ENCODE measurements at regions not wholly inside any gene's neighbourhood (a gene's known extent, or its start where the extent isn't known, plus 50 kb on each side); places are given as distances from the start of the nearest gene placed in this dataset.
"Not testable (repeated sequence)": the region's sequence is repeated elsewhere in the genome, so short reads cannot be mapped to it uniquely, and the experiment has no call there.

DNA sequence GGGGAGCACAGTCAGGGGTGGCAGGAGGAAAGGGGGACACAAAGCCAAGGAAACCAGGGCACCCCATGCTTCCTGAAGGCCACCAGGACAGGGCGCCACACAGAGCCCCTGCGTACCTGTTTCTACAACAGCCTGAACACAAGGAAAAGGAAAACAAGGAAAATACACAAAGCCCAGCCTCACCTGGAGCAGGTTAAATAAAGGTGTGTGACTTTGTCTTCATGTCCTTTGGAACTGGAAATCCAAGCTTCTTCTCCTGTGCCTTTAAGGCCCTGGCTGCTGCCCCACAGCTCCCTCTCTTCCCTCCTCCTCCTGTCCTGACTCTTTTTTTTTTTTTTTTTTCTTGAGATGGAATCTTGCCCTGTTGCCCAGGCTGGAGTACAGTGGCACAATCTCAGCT lies 70.0 kb downstream of the ART5 start:
- POLR2A ChIA-PET, CTCF ChIA-PET: not testable (repeated sequence)

DNA sequence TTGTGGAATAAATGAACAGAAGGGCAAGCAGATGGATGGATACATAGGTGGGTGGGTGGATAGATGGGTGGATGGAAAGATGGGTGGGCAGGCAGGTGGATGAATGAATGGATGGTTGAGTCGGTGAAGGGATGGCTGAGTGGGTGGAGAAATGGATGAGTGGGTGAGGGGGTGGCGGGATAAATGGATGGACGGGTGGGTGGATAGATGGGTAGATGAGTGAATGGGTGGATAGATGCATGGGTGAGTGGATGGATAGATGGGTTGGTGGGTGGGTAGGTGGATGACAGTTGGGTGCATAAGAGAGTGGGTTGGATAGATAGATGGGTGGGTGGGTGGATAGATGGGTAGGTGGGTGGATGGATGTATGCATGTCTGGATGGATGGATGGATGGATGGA lies 76.0 kb downstream of the ART5 start:
- DNase-seq; H3K27ac ChIP-seq (ENCODE audit: insufficient read depth in 1 of 2, low read depth in 1 of 2, low read length in 2 of 2, poor library complexity in 1 of 2, severe bottlenecking in 2 of 2); H3K4me3 ChIP-seq (ENCODE audit: control insufficient read depth in 1 of 7, extremely low read depth in 1 of 7, insufficient read depth in 4 of 7, low read depth in 2 of 7, low read length in 6 of 7); H3K4me1 ChIP-seq (ENCODE audit: control extremely low read depth in 1 of 4, control insufficient read depth in 4 of 4, insufficient read depth in 4 of 4, low read length in 3 of 4); CTCF ChIA-PET; H3K9me3 ChIP-seq (ENCODE audit: control extremely low read depth in 1 of 5, control insufficient read depth in 4 of 5, insufficient read depth in 2 of 5, low read depth in 1 of 5, low read length in 4 of 5); H3K27me3 ChIP-seq (replicated peaks in 2 of 5; ENCODE audit: control insufficient read depth in 4 of 5, insufficient read depth in 5 of 5, low read length in 4 of 5); H3K36me3 ChIP-seq (ENCODE audit: control insufficient read depth in 4 of 4, insufficient read depth in 4 of 4, low read length in 3 of 4); POLR2A ChIA-PET: not testable (repeated sequence)
- 100% methylated on average over 3 of the region's 3 CpGs for WGBS (ENCODE audit: insufficient coverage)

More for the DNA sequence above, 70.0 kb downstream of the ART5 start:
- H3K9me3 ChIP-seq (ENCODE audit: control extremely low read depth in 1 of 5, control insufficient read depth in 4 of 5, insufficient read depth in 2 of 5, low read depth in 1 of 5, low read length in 4 of 5); H3K36me3 ChIP-seq (ENCODE audit: control insufficient read depth in 4 of 4, insufficient read depth in 4 of 4, low read length in 3 of 4); H3K27me3 ChIP-seq (replicated peaks in 2 of 5; ENCODE audit: control insufficient read depth in 4 of 5, insufficient read depth in 5 of 5, low read length in 4 of 5); H3K27ac ChIP-seq (ENCODE audit: insufficient read depth in 1 of 2, low read depth in 1 of 2, low read length in 2 of 2, poor library complexity in 1 of 2, severe bottlenecking in 2 of 2); H3K4me1 ChIP-seq (ENCODE audit: control extremely low read depth in 1 of 4, control insufficient read depth in 4 of 4, insufficient read depth in 4 of 4, low read length in 3 of 4); DNase-seq; H3K4me3 ChIP-seq (ENCODE audit: control insufficient read depth in 1 of 7, extremely low read depth in 1 of 7, insufficient read depth in 4 of 7, low read depth in 2 of 7, low read length in 6 of 7): not testable (repeated sequence)
- WGBS (ENCODE audit: insufficient coverage) = 92% methylated on average over 2 of the region's 2 CpGs

DNA sequence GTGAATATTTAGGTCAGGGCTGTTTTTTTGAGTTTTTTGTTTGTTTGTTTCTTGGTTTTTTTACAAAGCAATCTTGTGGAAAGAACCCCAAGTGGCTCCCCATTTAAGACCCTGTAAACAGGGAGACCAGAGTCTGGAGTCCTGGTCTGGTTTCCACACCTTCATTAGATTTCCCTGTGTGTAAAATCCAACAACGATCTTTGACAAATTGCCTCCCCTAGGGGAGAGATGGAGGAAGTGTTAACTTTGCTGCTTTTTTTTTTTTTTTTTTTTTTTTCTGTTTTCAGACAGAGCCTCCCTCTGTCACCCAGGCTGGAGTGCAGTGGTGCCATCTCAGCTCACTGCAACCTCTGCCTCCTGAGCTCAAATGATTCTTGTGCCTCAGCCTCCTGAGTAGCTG lies 77.4 kb downstream of the ART5 start:
- H3K36me3 ChIP-seq (ENCODE audit: control insufficient read depth in 4 of 4, insufficient read depth in 4 of 4, low read length in 3 of 4); H3K27me3 ChIP-seq (replicated peaks in 2 of 5; ENCODE audit: control insufficient read depth in 4 of 5, insufficient read depth in 5 of 5, low read length in 4 of 5); CTCF ChIA-PET; POLR2A ChIA-PET; H3K4me1 ChIP-seq (ENCODE audit: control extremely low read depth in 1 of 4, control insufficient read depth in 4 of 4, insufficient read depth in 4 of 4, low read length in 3 of 4); H3K27ac ChIP-seq (ENCODE audit: insufficient read depth in 1 of 2, low read depth in 1 of 2, low read length in 2 of 2, poor library complexity in 1 of 2, severe bottlenecking in 2 of 2); H3K4me3 ChIP-seq (ENCODE audit: control insufficient read depth in 1 of 7, extremely low read depth in 1 of 7, insufficient read depth in 4 of 7, low read depth in 2 of 7, low read length in 6 of 7); H3K9me3 ChIP-seq (ENCODE audit: control extremely low read depth in 1 of 5, control insufficient read depth in 4 of 5, insufficient read depth in 2 of 5, low read depth in 1 of 5, low read length in 4 of 5): not testable (repeated sequence)
- DNase-seq = peak; percentile 14 to 26 (median 21)
- WGBS (ENCODE audit: insufficient coverage) = no CpG with 5 or more reads among the region's 1 CpG

DNA sequence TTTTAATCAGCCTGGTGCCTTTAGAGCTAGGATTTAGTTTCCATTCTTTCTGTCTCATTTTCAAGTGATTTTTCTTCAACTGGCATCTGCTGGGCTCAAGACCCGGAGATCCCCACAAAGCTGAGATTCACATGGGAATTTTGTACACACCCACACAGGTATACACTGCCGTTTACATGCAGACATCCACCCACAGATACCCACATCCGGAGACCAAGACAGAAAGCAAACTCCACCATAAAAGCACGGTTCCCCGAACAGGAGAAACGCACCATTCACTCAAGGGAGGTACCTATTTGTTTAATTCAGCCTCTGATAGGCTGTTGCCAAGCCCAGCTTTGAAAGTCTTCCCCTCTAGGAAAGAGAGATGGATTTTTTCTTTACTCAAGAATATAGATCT lies 87.2 kb downstream of the ART5 start:
- 83% methylated on average over 1 of the region's 6 CpGs for WGBS (ENCODE audit: insufficient coverage)
- not testable (repeated sequence) for H3K4me3 ChIP-seq (ENCODE audit: control insufficient read depth in 1 of 7, extremely low read depth in 1 of 7, insufficient read depth in 4 of 7, low read depth in 2 of 7, low read length in 6 of 7)

DNA sequence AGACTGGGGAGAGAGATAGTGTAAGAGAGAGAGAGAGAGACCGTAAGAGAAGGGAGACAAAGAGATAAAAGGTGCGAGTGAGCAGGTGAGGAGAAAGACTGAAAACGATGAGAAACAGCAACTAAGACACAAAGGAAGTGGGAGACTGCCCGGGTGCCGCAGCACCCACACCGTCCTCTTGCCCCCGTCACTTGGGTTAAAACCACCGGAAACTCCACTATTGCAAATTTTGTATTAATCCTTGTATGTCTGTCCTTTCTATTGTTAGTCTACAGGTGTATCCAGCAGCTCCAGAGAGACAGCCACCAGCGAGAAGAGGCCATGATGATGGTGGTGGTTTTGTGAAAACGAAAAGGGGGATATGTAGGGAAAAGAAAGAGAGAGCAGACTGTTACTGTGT lies 96.8 kb downstream of the ART5 start:
- WGBS (ENCODE audit: insufficient coverage) = 88% methylated on average over 7 of the region's 10 CpGs
- DNase-seq; CTCF ChIA-PET; H3K9me3 ChIP-seq (ENCODE audit: control extremely low read depth in 1 of 5, control insufficient read depth in 4 of 5, insufficient read depth in 2 of 5, low read depth in 1 of 5, low read length in 4 of 5); POLR2A ChIA-PET; H3K27ac ChIP-seq (ENCODE audit: insufficient read depth in 1 of 2, low read depth in 1 of 2, low read length in 2 of 2, poor library complexity in 1 of 2, severe bottlenecking in 2 of 2); H3K36me3 ChIP-seq (ENCODE audit: control insufficient read depth in 4 of 4, insufficient read depth in 4 of 4, low read length in 3 of 4); H3K27me3 ChIP-seq (replicated peaks in 2 of 5; ENCODE audit: control insufficient read depth in 4 of 5, insufficient read depth in 5 of 5, low read length in 4 of 5); H3K4me3 ChIP-seq (ENCODE audit: control insufficient read depth in 1 of 7, extremely low read depth in 1 of 7, insufficient read depth in 4 of 7, low read depth in 2 of 7, low read length in 6 of 7); H3K4me1 ChIP-seq (ENCODE audit: control extremely low read depth in 1 of 4, control insufficient read depth in 4 of 4, insufficient read depth in 4 of 4, low read length in 3 of 4): not testable (repeated sequence)

More for the DNA sequence above, 87.2 kb downstream of the ART5 start:
- DNase-seq; CTCF ChIA-PET; POLR2A ChIA-PET; H3K4me1 ChIP-seq (ENCODE audit: control extremely low read depth in 1 of 4, control insufficient read depth in 4 of 4, insufficient read depth in 4 of 4, low read length in 3 of 4); H3K27ac ChIP-seq (ENCODE audit: insufficient read depth in 1 of 2, low read depth in 1 of 2, low read length in 2 of 2, poor library complexity in 1 of 2, severe bottlenecking in 2 of 2); H3K36me3 ChIP-seq (ENCODE audit: control insufficient read depth in 4 of 4, insufficient read depth in 4 of 4, low read length in 3 of 4); H3K9me3 ChIP-seq (ENCODE audit: control extremely low read depth in 1 of 5, control insufficient read depth in 4 of 5, insufficient read depth in 2 of 5, low read depth in 1 of 5, low read length in 4 of 5); H3K27me3 ChIP-seq (replicated peaks in 2 of 5; ENCODE audit: control insufficient read depth in 4 of 5, insufficient read depth in 5 of 5, low read length in 4 of 5): not testable (repeated sequence)

DNA sequence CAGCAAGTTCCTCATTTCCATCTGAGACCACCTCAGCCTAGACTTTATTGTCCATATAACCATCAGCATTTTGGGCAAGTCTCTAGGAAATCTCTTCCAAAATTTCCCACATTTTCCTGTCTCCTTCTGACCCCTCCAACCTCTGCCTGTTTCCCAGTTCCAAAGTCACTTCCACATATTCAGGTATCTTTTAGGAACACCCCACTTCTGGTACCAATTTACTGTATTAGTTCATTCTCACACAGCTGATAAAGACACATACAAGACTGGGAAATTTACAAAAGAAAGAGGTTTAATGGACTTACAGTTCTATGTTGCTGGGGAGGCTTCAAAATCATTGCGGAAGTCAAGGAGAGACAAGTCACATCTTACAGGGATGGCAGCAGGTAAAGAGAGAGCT lies 103.6 kb downstream of the ART5 start:
- H3K4me1 ChIP-seq (ENCODE audit: control extremely low read depth in 1 of 4, control insufficient read depth in 4 of 4, insufficient read depth in 4 of 4, low read length in 3 of 4); H3K27ac ChIP-seq (ENCODE audit: insufficient read depth in 1 of 2, low read depth in 1 of 2, low read length in 2 of 2, poor library complexity in 1 of 2, severe bottlenecking in 2 of 2); H3K4me3 ChIP-seq (ENCODE audit: control insufficient read depth in 1 of 7, extremely low read depth in 1 of 7, insufficient read depth in 4 of 7, low read depth in 2 of 7, low read length in 6 of 7); CTCF ChIA-PET; H3K36me3 ChIP-seq (ENCODE audit: control insufficient read depth in 4 of 4, insufficient read depth in 4 of 4, low read length in 3 of 4); H3K27me3 ChIP-seq (replicated peaks in 2 of 5; ENCODE audit: control insufficient read depth in 4 of 5, insufficient read depth in 5 of 5, low read length in 4 of 5); POLR2A ChIA-PET; H3K9me3 ChIP-seq (ENCODE audit: control extremely low read depth in 1 of 5, control insufficient read depth in 4 of 5, insufficient read depth in 2 of 5, low read depth in 1 of 5, low read length in 4 of 5); DNase-seq: not testable (repeated sequence)
- WGBS (ENCODE audit: insufficient coverage) = no CpG with 5 or more reads among the region's 1 CpG

DNA sequence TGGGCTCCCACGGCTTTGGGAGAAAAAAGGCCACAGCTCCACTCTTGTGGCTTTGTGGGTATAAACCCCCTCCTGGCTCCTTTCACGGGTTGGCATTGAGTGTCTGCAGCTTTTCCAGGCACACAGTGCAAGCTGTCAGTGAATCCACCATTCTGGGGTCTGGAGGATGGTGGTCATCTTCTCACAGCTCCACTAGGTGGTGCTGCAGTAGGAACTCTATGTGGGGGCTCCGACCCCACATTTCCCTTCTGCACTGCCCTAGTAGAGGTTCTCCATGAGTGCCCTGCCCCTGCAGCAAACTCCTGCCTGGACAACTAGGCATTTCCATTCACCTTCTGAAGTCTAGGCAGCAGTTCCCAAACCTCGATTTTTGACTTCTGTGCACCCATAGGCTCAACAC lies 104.5 kb downstream of the ART5 start:
- H3K4me1 ChIP-seq (ENCODE audit: control extremely low read depth in 1 of 4, control insufficient read depth in 4 of 4, insufficient read depth in 4 of 4, low read length in 3 of 4); H3K4me3 ChIP-seq (ENCODE audit: control insufficient read depth in 1 of 7, extremely low read depth in 1 of 7, insufficient read depth in 4 of 7, low read depth in 2 of 7, low read length in 6 of 7); H3K27me3 ChIP-seq (replicated peaks in 2 of 5; ENCODE audit: control insufficient read depth in 4 of 5, insufficient read depth in 5 of 5, low read length in 4 of 5); CTCF ChIA-PET; H3K9me3 ChIP-seq (ENCODE audit: control extremely low read depth in 1 of 5, control insufficient read depth in 4 of 5, insufficient read depth in 2 of 5, low read depth in 1 of 5, low read length in 4 of 5); POLR2A ChIA-PET; DNase-seq; H3K36me3 ChIP-seq (ENCODE audit: control insufficient read depth in 4 of 4, insufficient read depth in 4 of 4, low read length in 3 of 4); H3K27ac ChIP-seq (ENCODE audit: insufficient read depth in 1 of 2, low read depth in 1 of 2, low read length in 2 of 2, poor library complexity in 1 of 2, severe bottlenecking in 2 of 2): not testable (repeated sequence)
- 100% methylated on average over 2 of the region's 4 CpGs for WGBS (ENCODE audit: insufficient coverage)

DNA sequence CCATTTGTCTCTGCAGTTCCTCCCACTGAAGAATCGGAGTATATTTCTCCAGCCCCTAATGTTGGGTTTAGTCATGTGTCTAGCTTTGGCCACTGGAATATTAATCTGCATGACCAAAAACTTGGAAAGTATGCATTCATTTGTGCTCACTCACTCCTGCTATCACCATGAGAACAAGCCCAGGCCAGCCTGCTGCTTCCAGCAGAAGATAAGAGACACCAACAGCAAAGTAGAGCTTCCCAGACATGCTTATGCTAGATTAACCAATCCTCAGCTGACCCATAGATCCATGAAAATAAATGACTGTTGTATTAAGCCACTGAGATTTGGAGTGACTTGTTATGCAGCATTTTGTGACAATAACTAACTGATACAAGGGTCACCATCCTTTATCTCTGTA lies 108.8 kb downstream of the ART5 start:
- H3K27me3 ChIP-seq (replicated peaks in 2 of 5; ENCODE audit: control insufficient read depth in 4 of 5, insufficient read depth in 5 of 5, low read length in 4 of 5); H3K27ac ChIP-seq (ENCODE audit: insufficient read depth in 1 of 2, low read depth in 1 of 2, low read length in 2 of 2, poor library complexity in 1 of 2, severe bottlenecking in 2 of 2); H3K4me3 ChIP-seq (ENCODE audit: control insufficient read depth in 1 of 7, extremely low read depth in 1 of 7, insufficient read depth in 4 of 7, low read depth in 2 of 7, low read length in 6 of 7); POLR2A ChIA-PET; H3K36me3 ChIP-seq (ENCODE audit: control insufficient read depth in 4 of 4, insufficient read depth in 4 of 4, low read length in 3 of 4); CTCF ChIA-PET; H3K9me3 ChIP-seq (ENCODE audit: control extremely low read depth in 1 of 5, control insufficient read depth in 4 of 5, insufficient read depth in 2 of 5, low read depth in 1 of 5, low read length in 4 of 5); DNase-seq; H3K4me1 ChIP-seq (ENCODE audit: control extremely low read depth in 1 of 4, control insufficient read depth in 4 of 4, insufficient read depth in 4 of 4, low read length in 3 of 4): not testable (repeated sequence)
- no CpG with 5 or more reads among the region's 1 CpG for whole genome bisulfite sequencing (ENCODE audit: insufficient coverage)

All from common myeloid progenitor, CD34-positive (primary cell).